ENCODE measurements at regions not wholly inside any gene's neighbourhood (a gene's known extent, or its start where the extent isn't known, plus 50 kb on each side); places are given as distances from the start of the nearest gene placed in this dataset.
"Not testable (repeated sequence)": the region's sequence is repeated elsewhere in the genome, so short reads cannot be mapped to it uniquely, and the experiment has no call there.

- DNase-seq; H3K4me3 ChIP-seq (ENCODE audit: control insufficient read depth in 1 of 7, extremely low read depth in 1 of 7, insufficient read depth in 4 of 7, low read depth in 2 of 7, low read length in 6 of 7); H3K27me3 ChIP-seq (replicated peaks in 2 of 5; ENCODE audit: control insufficient read depth in 4 of 5, insufficient read depth in 5 of 5, low read length in 4 of 5); H3K9me3 ChIP-seq (ENCODE audit: control extremely low read depth in 1 of 5, control insufficient read depth in 4 of 5, insufficient read depth in 2 of 5, low read depth in 1 of 5, low read length in 4 of 5); POLR2A ChIA-PET; H3K36me3 ChIP-seq (ENCODE audit: control insufficient read depth in 4 of 4, insufficient read depth in 4 of 4, low read length in 3 of 4); CTCF ChIA-PET; H3K4me1 ChIP-seq (ENCODE audit: control extremely low read depth in 1 of 4, control insufficient read depth in 4 of 4, insufficient read depth in 4 of 4, low read length in 3 of 4); H3K27ac ChIP-seq (ENCODE audit: insufficient read depth in 1 of 2, low read depth in 1 of 2, low read length in 2 of 2, poor library complexity in 1 of 2, severe bottlenecking in 2 of 2): not testable (repeated sequence)
- WGBS (ENCODE audit: insufficient coverage), result no CpG with 5 or more reads among the region's 18 CpGs
Observed at GRCh38 chrX:10469-11458, 270.4 kb upstream of the PLCXD1 start.

GRCh38 chrX:13821-14443 lies 267.2 kb upstream of the PLCXD1 start:
- H3K36me3 ChIP-seq (ENCODE audit: control insufficient read depth in 4 of 4, insufficient read depth in 4 of 4, low read length in 3 of 4); H3K4me1 ChIP-seq (ENCODE audit: control extremely low read depth in 1 of 4, control insufficient read depth in 4 of 4, insufficient read depth in 4 of 4, low read length in 3 of 4); H3K27me3 ChIP-seq (replicated peaks in 2 of 5; ENCODE audit: control insufficient read depth in 4 of 5, insufficient read depth in 5 of 5, low read length in 4 of 5); H3K4me3 ChIP-seq (ENCODE audit: control insufficient read depth in 1 of 7, extremely low read depth in 1 of 7, insufficient read depth in 4 of 7, low read depth in 2 of 7, low read length in 6 of 7); H3K27ac ChIP-seq (ENCODE audit: insufficient read depth in 1 of 2, low read depth in 1 of 2, low read length in 2 of 2, poor library complexity in 1 of 2, severe bottlenecking in 2 of 2); POLR2A ChIA-PET; CTCF ChIA-PET; DNase-seq; H3K9me3 ChIP-seq (ENCODE audit: control extremely low read depth in 1 of 5, control insufficient read depth in 4 of 5, insufficient read depth in 2 of 5, low read depth in 1 of 5, low read length in 4 of 5): not testable (repeated sequence)
- WGBS (ENCODE audit: insufficient coverage), result no CpG with 5 or more reads among the region's 45 CpGs

DNA sequence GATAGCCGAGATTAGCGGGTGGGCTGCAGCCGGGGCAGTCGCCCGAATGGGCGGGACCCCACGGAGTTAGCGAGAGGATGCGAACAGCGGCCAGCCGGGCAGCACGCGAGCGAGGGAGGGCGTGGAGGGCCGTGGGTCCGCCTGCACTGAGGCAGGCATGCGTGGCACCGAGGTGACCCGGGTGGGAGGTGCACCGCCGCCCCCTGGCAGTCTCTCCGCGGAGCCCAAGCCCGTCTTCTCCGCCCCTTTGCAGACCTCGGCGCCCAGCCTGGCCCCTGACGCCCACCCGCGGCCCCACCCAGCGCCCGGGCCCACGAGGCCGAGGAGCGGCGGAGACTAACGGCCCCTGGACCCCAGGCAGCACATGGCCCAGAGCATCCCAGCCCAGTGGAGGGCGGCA lies 266.7 kb upstream of the PLCXD1 start:
- H3K4me3 ChIP-seq (ENCODE audit: control insufficient read depth in 1 of 7, extremely low read depth in 1 of 7, insufficient read depth in 4 of 7, low read depth in 2 of 7, low read length in 6 of 7); POLR2A ChIA-PET: not testable (repeated sequence)

GRCh38 chrX:18768-19454 lies 262.3 kb upstream of the PLCXD1 start:
- H3K4me3 ChIP-seq (ENCODE audit: control insufficient read depth in 1 of 7, extremely low read depth in 1 of 7, insufficient read depth in 4 of 7, low read depth in 2 of 7, low read length in 6 of 7); H3K27ac ChIP-seq (ENCODE audit: insufficient read depth in 1 of 2, low read depth in 1 of 2, low read length in 2 of 2, poor library complexity in 1 of 2, severe bottlenecking in 2 of 2); POLR2A ChIA-PET; H3K9me3 ChIP-seq (ENCODE audit: control extremely low read depth in 1 of 5, control insufficient read depth in 4 of 5, insufficient read depth in 2 of 5, low read depth in 1 of 5, low read length in 4 of 5); CTCF ChIA-PET; H3K4me1 ChIP-seq (ENCODE audit: control extremely low read depth in 1 of 4, control insufficient read depth in 4 of 4, insufficient read depth in 4 of 4, low read length in 3 of 4); H3K36me3 ChIP-seq (ENCODE audit: control insufficient read depth in 4 of 4, insufficient read depth in 4 of 4, low read length in 3 of 4); DNase-seq; H3K27me3 ChIP-seq (replicated peaks in 2 of 5; ENCODE audit: control insufficient read depth in 4 of 5, insufficient read depth in 5 of 5, low read length in 4 of 5): not testable (repeated sequence)
- WGBS (ENCODE audit: insufficient coverage), result no CpG with 5 or more reads among the region's 47 CpGs

More for the DNA sequence above, 266.7 kb upstream of the PLCXD1 start:
- H3K4me1 ChIP-seq (ENCODE audit: control extremely low read depth in 1 of 4, control insufficient read depth in 4 of 4, insufficient read depth in 4 of 4, low read length in 3 of 4); H3K9me3 ChIP-seq (ENCODE audit: control extremely low read depth in 1 of 5, control insufficient read depth in 4 of 5, insufficient read depth in 2 of 5, low read depth in 1 of 5, low read length in 4 of 5); H3K36me3 ChIP-seq (ENCODE audit: control insufficient read depth in 4 of 4, insufficient read depth in 4 of 4, low read length in 3 of 4); DNase-seq; CTCF ChIA-PET; H3K27me3 ChIP-seq (replicated peaks in 2 of 5; ENCODE audit: control insufficient read depth in 4 of 5, insufficient read depth in 5 of 5, low read length in 4 of 5); H3K27ac ChIP-seq (ENCODE audit: insufficient read depth in 1 of 2, low read depth in 1 of 2, low read length in 2 of 2, poor library complexity in 1 of 2, severe bottlenecking in 2 of 2): not testable (repeated sequence)
- WGBS (ENCODE audit: insufficient coverage), result no CpG with 5 or more reads among the region's 39 CpGs

DNA sequence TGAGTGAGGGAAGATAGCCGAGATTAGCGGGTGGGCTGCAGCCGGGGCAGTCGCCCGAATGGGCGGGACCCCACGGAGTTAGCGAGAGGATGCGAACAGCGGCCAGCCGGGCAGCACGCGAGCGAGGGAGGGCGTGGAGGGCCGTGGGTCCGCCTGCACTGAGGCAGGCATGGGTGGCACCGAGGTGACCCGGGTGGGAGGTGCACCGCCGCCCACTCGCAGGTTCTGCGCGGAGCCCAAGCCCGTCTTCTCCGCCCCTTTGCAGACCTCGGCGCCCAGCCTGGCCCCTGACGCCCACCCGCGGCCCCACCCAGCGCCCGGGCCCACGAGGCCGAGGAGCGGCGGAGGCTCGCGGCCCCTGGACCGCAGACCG lies 261.7 kb upstream of the PLCXD1 start:
- POLR2A ChIA-PET; H3K4me3 ChIP-seq (ENCODE audit: control insufficient read depth in 1 of 7, extremely low read depth in 1 of 7, insufficient read depth in 4 of 7, low read depth in 2 of 7, low read length in 6 of 7); H3K4me1 ChIP-seq (ENCODE audit: control extremely low read depth in 1 of 4, control insufficient read depth in 4 of 4, insufficient read depth in 4 of 4, low read length in 3 of 4); H3K9me3 ChIP-seq (ENCODE audit: control extremely low read depth in 1 of 5, control insufficient read depth in 4 of 5, insufficient read depth in 2 of 5, low read depth in 1 of 5, low read length in 4 of 5); CTCF ChIA-PET; H3K27me3 ChIP-seq (replicated peaks in 2 of 5; ENCODE audit: control insufficient read depth in 4 of 5, insufficient read depth in 5 of 5, low read length in 4 of 5); H3K27ac ChIP-seq (ENCODE audit: insufficient read depth in 1 of 2, low read depth in 1 of 2, low read length in 2 of 2, poor library complexity in 1 of 2, severe bottlenecking in 2 of 2); H3K36me3 ChIP-seq (ENCODE audit: control insufficient read depth in 4 of 4, insufficient read depth in 4 of 4, low read length in 3 of 4); DNase-seq: not testable (repeated sequence)
- WGBS (ENCODE audit: insufficient coverage), result no CpG with 5 or more reads among the region's 41 CpGs

GRCh38 chrX:19912-20571 lies 261.1 kb upstream of the PLCXD1 start:
- H3K4me3 ChIP-seq (ENCODE audit: control insufficient read depth in 1 of 7, extremely low read depth in 1 of 7, insufficient read depth in 4 of 7, low read depth in 2 of 7, low read length in 6 of 7), result peak overlapping the region in 1 of 7 experiments; percentile 49
- no peaks in the 10 kb centered on the region for H3K36me3 ChIP-seq (ENCODE audit: control insufficient read depth in 4 of 4, insufficient read depth in 4 of 4, low read length in 3 of 4)
- POLR2A ChIA-PET, result no interaction called here
- DNase-seq, result peak in 1 of 3 donors; percentile 21
- WGBS (ENCODE audit: insufficient coverage), result no CpG with 5 or more reads among the region's 56 CpGs
- no peaks in the 10 kb centered on the region for H3K9me3 ChIP-seq (ENCODE audit: control extremely low read depth in 1 of 5, control insufficient read depth in 4 of 5, insufficient read depth in 2 of 5, low read depth in 1 of 5, low read length in 4 of 5)
- CTCF ChIA-PET, result no interaction called here
- H3K27me3 ChIP-seq (replicated peaks in 2 of 5; ENCODE audit: control insufficient read depth in 4 of 5, insufficient read depth in 5 of 5, low read length in 4 of 5), result no peaks in the 10 kb centered on the region
- no peak overlapping the region for H3K27ac ChIP-seq (ENCODE audit: insufficient read depth in 1 of 2, low read depth in 1 of 2, low read length in 2 of 2, poor library complexity in 1 of 2, severe bottlenecking in 2 of 2)
- peaks cover 0 to 4% (median 0%) of the 10 kb centered on the region in 4 experiments for H3K4me1 ChIP-seq (ENCODE audit: control extremely low read depth in 1 of 4, control insufficient read depth in 4 of 4, insufficient read depth in 4 of 4, low read length in 3 of 4)

Data from common myeloid progenitor, CD34-positive (primary cell).